ENCODE measurements at regions not wholly inside any gene's neighbourhood (a gene's known extent, or its start where the extent isn't known, plus 50 kb on each side); places are given as distances from the start of the nearest gene placed in this dataset.

DNA sequence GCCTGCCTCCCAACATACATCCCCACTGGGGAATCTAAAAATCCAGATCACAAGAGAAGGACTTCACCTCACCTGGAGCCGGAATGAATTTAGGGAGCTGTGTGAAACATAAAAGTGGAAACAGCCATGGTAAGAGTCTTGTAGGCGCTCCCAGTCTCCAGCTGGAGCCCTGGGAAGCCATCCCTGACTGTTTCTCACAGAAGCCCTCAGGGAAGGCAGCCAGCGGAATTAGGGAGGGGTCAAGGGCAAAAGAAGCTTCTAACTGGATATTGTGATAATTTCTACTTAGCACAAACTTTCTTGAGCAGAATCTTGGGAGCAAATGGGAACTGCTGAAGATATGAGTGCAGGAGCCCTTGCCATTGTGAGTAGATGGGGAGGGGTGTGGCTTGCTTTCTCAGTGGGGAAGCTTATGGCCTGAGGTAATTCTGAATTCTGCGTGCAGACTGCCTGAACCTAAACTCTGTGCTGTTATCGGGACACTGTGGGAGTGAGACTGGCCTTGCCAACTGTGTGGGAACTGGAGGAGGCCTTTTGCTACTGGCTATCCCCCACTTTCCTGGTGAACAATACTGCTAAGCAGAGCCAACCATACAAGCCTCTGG lies 174.4 kb upstream of the SMC2 start:
- TF ChIP-seq, protein P1, sequence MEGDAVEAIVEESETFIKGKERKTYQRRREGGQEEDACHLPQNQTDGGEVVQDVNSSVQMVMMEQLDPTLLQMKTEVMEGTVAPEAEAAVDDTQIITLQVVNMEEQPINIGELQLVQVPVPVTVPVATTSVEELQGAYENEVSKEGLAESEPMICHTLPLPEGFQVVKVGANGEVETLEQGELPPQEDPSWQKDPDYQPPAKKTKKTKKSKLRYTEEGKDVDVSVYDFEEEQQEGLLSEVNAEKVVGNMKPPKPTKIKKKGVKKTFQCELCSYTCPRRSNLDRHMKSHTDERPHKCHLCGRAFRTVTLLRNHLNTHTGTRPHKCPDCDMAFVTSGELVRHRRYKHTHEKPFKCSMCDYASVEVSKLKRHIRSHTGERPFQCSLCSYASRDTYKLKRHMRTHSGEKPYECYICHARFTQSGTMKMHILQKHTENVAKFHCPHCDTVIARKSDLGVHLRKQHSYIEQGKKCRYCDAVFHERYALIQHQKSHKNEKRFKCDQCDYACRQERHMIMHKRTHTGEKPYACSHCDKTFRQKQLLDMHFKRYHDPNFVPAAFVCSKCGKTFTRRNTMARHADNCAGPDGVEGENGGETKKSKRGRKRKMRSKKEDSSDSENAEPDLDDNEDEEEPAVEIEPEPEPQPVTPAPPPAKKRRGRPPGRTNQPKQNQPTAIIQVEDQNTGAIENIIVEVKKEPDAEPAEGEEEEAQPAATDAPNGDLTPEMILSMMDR (conservative IDR thresholded peaks at IDR 0.05 in 1 of 2, IDR thresholded peaks at IDR 0.05 in 1 of 2; ENCODE audit: extremely low read depth in 1 of 2, insufficient read depth in 1 of 2, low read depth in 1 of 2, low read length in 2 of 2): no peak
- no peak for TF ChIP-seq EZH2 (IDR thresholded peaks at IDR 0.05; ENCODE audit: borderline replicate concordance, low read length)

Data from mammary epithelial cell (primary cell).